T-helper 1 cell (primary cell): ENCODE measurements at regions not wholly inside any gene's neighbourhood (a gene's known extent, or its start where the extent isn't known, plus 50 kb on each side); places are given as distances from the start of the nearest gene placed in this dataset.

ENCODE experiments used
- DNase-seq, 5 donors: peaks; one replicate each; pipeline ENCODE4 v3.0.0-alpha.2; 2012 to 2020

DNA sequence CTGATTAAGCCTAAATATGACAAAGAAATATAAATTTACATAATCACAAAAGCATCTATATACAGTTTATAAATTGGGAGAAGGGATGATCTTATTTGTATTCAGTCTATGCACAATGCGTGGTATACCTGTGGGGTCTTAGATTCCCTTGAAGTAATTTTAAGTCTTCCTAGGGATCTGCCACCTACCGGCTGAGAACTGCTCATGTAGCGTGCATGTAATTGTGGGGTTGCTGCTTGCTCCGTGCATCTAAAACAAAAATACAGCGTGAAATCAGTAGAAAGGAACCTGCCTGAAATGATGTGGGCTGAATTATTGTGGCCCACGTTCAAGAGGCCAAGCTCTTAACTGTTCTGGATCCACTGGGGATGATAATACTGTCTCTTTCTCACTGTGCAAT lies 187.3 kb downstream of the MBOAT1 start:
- DNase-seq: no peak

DNA sequence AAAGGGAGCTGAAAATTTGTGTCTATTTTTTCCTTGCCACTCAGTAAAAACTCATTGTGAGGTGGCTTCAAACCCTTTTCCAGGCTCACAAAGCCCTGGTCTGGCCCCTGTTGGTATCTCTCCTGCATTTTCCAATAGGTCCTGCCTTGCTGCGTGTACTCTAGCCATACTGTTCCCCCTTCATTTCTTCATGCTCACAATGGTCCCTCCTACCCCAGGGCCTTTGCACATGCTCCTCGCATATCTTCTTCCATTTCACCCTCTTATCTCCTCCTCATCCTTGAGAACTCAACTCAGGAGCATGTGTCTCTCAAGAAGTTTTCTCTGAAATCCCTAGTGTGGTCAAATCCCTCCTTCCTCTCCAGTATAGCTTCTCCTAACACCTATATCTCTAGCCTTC lies 186.6 kb downstream of the MBOAT1 start:
- no peak for DNase-seq

DNA sequence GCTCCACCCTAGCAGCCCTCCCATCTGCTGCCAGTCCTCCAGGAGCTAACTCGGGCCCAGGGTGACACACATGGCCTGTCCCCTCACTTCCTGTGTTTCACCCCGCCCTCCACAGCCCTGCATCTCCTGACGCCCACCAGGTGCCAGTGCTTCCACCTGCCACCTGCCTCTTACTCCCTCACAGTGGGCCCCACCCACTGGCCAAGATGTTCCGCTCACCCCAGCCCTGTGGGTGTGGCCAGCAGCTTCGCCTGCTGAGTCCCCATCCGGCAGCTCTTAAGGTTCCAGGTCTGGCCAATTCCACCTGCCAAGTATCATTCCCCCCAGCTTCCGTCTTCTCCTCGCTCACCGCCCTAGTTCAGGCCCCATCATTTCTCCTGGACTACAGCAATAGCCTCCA lies 184.1 kb downstream of the MBOAT1 start:
- no peak for DNase-seq

GRCh38 chr6:20028562-20028961 lies 183.7 kb downstream of the MBOAT1 start:
- no peak for DNase-seq

- DNase-seq: no peak
Observed at GRCh38 chr6:20029979-20030378, 182.3 kb downstream of the MBOAT1 start.

GRCh38 chr6:20031342-20031741 lies 180.9 kb downstream of the MBOAT1 start:
- no peak for DNase-seq

- no peak for DNase-seq
Observed at GRCh38 chr6:20033697-20034407, 178.4 kb downstream of the MBOAT1 start.

DNA sequence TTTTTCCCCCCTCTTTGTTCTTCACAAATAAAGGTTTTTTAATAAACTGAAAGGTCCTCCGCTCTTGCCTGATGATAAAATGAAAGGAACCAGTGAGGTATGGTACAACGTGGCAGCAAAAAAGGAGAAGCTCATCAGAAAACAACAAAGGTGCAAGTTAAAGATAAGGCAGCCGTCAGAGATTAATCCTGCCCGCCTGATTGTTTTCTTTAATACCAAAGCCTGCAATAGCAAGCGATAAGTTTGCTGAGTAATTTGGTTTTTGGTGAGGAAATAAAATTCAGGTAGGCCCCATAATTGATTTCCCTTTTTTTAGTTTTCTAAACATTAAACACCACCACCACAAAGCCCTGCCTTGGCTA lies 177.9 kb downstream of the MBOAT1 start:
- DNase-seq: no peak

DNA sequence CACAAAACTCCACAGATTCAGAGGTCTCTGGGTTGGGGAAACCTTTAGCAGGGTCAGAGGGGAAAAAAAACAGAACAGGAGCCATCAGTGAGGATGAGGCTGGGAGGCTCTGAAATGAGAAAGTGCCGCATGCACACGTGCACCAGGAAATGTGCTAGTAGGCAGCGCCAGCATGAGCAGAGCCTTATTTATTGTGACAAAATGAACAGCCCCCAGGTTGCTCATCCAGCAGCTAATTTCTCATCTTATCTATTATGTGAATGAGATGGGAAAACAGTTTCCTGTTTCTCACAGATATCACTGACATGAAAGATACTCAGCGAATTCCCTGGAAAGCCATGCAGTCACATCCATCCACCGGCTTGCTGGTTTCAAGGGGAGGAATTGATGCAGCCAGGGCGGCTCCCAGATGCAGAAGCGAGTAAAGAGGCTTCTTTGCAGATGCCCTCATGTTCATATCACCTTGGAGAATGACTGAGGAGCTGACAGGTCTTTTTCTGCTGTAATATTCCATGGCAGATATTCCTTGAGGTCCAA lies 176.1 kb downstream of the MBOAT1 start:
- DNase-seq: no peak

- DNase-seq: no peak
Observed at GRCh38 chr6:20038410-20039204, 173.7 kb downstream of the MBOAT1 start.

DNA sequence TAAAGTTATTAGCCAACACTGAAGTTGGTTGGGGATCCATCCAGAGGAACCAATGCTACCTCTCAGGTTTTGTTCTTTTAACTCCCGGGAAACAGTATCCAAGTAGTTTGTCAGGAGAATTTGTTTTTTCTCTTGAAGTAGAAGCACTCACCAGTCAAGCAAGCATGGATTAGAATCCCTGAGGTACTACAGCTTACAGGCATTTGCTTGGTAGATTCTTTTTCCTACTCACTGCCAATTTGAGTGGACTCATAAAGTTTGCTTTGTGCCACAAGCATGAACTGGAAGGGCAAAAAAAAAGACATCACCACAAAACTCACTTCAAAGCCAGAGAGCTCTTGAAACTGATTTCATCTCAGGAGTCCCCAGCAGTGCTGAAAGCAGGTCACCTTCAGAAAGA lies 167.4 kb downstream of the MBOAT1 start:
- DNase-seq: no peak
